IPS DF 4.7 (cell line): ENCODE measurements at regions not wholly inside any gene's neighbourhood (a gene's known extent, or its start where the extent isn't known, plus 50 kb on each side); places are given as distances from the start of the nearest gene placed in this dataset.

Experiments
- DNase-seq: peaks from one replicate; pipeline ENCODE4 v3.0.0-alpha.2; 2013; ENCODE audit warnings: low spot score; ENCODE audit errors: extremely low read depth

DNA sequence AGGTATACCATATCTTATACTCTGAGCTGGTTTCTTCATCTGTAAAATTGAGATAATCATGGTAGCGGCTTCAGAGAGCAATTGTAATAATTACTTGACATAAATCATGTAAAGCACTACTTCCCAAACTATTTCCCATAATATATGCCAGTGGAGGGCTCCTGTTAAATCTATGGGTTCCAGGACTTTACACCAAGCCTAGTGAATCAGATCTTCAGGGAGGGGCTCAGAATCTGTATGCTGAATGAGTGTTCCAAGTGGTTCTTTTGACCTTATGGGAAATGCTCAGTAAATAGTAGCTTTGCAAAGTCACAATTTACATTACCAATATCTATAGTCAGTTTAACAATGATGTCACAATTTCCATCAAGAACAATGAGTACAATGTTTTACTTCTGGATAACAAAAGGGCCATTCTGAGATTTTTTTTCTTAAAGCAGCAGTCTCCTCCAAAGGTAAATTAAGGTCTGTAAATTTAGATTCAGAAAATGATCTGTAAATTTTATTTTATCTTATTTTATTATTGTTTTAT lies 50.9 kb upstream of the NLK start:
- DNase-seq = no peak
